ENCODE measurements at regions not wholly inside any gene's neighbourhood (a gene's known extent, or its start where the extent isn't known, plus 50 kb on each side); places are given as distances from the start of the nearest gene placed in this dataset.

DNA sequence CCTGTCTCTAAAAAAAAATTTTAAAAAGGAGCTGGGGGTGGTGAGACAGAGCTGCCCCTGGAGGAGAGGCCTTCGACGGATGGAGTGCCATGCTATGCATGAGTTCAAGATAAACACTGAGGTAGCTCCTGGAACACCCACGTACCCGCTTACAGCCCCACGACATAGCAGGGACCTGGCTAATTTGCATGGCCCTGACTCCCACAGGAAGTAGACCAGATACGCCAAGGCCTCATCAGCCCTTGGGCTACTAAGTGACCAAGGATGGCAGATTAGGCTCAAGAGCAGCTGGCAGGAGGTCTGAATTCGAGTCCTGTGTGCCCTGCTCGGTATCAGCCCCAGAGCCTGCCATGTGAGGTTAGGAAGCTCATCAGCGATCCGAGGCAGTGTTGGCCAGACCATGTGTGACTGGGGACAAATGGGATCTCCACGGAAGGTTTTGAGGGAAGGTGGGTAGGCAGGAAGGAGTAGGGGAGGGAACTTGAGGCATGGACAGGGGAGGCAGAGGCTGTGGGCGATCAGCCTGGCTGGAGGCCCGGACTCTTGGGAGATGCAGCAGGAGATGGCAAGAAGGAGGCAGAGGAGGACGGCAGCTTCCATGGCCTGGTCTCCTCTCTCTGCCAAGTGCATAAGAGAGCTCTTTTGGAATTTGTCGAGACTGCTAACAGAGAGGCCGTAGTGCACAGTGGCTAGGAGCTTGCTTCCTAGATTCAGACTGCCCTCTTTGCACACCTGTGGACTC, 218.3 kb downstream of the GLI2 start:
- no peak for DNase-seq (ENCODE audit: low spot score)

DNA sequence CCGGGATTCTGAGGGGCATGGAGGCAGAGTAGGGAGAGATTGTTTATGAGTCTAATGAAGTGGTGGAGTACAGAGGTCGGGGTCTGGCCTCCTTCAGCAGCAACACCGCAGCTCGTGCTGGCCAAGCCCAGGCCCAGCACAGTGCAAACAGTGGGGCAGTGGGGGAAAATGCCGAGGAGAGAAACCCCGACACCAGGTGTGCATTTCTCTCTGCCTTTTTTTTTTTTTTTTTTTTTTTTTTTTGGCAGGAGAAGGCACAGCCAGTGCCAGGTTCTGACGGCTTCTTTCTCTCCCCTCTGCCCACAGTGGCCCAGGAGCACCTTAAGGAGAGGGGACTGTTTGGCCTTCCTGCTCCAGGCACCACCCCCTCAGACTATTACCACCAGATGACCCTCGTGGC, 219.3 kb downstream of the GLI2 start:
- no peak for DNase-seq (ENCODE audit: low spot score)

DNA sequence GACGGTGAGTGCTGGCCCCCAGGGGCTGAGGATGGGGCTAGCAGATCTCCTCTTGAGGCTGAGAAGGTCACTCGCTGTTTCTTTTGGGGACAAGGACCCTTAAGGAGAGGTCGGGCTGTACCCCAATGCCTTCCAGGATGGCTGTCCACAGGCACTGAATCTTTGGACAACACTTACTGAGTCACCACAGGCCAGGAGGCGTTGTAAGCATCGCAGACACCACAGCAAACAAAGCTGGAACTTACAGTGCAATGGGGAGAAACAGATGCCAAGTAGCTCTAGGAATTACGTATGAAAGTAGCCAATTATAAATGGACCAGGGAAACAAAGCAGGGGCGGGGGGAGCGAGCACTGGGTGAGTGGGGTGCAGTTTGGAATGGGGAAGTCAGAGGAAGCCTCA, 219.8 kb downstream of the GLI2 start:
- DNase-seq (ENCODE audit: low spot score): no peak

DNA sequence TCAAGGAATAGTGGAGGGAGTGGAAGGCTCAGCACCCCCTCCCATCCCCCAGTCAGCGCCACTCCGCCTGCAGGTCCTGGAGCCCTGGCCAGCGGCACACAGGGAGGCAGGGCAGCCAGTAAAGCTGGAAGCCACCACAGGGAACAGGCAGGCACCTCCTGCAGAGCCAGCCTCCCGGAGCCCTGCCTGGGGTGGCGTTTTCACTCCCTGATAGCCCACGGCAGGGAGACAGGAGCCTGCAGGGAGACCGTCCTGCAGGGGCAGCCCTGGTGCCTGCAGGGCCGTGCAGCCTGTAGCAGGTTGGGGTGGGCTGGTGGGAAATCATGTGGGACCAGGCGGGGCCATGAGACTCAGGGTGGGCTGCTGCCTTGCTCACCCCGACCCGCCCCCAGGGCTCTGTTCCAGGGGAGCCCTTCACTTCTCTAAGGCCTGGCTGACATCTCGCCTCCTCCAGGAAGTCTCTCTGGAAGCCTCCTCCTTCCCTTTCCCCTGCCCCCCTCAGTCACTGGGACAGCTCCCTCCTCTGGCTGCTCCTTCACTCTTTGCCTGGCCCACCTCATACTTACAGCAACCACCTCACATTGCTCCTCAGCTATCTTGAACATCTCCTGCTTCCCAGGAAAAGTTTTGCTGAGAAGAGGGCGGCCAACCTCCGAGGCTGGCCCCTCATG, 221.0 kb downstream of the GLI2 start:
- no peak for DNase-seq (ENCODE audit: low spot score)

DNA sequence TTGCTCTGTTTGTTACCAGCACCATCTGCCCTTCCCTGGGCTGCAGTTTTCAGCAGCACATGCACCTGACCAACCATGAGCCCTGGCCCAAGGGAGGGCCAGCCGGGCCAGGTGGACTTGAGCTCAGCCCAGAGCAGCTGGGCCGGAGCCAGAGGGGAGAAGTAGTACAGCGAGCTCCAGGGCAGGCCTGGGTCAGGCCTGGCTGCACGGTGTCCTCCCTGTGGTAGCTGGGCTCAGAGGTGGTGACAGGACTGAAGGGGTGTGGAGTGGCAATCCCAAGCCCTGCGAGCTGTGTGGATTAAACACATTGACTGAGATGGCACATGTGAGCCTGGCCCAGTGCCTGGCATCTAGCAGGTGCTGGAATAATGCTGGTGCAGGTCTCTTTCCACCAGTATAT, 222.2 kb downstream of the GLI2 start:
- no peak for DNase-seq (ENCODE audit: low spot score)

DNA sequence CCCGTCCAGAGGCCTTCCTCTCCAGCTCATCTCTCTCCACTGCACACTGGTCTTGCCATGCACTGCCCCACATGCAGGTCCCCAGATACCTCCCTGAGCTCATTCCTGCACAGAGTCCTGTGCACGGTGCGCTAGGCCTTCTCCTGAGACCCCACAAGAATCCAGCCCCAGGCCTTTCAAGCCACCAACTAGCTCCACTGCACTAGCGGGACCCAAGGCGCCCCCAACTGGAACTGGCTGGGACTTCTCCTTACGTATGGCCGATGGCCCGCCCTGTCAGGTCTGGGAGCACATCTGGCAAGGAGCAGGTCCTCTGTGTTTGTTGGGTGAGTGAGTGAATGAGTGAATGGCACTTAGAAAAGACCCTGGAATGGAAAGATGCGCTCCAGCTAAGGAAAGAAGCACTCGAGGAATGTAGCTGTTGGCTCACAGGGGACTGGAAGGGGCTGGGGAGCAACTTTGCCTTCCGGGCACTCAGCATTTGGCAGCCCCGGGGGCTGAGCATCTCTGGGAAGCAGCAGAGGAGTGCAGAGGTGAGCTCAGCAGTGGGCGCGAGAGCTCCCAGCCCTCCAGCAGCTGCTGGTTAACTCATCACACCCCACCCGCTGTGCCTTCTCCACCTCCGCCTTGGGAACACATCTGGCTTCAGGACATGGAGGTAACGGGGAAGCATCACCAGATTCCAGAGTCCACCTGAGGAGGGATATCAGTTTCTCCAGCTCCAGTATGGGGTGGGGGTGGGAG, 223.1 kb downstream of the GLI2 start:
- no peak for DNase-seq (ENCODE audit: low spot score)

DNA sequence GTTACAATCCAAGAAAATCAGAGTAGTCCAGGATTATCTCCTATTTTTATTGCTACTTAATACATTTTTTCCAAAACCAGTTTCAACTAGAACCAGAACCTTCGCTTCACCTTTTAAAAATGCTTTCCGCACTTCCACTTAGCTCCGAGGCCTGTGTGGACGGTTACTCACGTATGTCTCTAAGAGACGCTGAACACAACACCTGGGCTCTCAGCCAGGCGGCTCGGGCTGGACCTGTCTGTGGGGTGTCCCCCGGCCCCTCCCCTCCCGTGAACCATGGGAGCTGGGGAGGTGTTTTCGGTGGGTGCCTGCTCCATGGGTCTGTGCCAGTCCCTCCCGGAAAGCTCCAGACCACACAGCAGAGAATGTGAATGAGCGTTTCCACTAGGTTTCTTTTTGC, 223.8 kb downstream of the GLI2 start:
- no peak for DNase-seq (ENCODE audit: low spot score)

DNA sequence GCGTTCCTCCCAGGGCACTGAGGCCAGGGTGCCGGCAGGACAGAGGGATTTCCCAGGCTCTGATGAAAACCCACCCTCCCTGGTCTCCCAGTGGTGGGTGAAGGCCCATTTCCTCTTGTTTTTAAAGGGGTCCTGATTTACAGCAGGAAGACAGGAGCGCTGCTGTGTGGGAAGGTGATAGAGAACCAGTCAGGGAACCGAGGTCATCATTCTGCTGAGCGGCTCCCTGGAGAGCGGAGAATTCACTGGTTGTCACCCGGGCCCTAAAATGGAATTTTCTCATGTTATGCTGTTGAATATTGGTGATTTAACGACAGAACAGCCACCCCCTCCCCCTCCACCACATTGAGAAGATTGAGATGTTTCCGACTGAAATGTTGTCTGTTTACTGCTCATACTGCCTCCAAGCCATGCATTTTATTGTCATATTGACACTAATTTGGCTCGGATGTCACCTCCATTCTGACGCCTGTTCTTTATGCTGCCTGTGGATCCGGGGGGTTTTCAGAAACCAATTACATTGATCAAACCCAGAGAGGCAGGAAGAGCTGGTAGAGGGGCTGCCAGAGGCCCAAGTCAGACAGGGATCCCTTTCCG, 225.2 kb downstream of the GLI2 start:
- no peak for DNase-seq (ENCODE audit: low spot score)

DNA sequence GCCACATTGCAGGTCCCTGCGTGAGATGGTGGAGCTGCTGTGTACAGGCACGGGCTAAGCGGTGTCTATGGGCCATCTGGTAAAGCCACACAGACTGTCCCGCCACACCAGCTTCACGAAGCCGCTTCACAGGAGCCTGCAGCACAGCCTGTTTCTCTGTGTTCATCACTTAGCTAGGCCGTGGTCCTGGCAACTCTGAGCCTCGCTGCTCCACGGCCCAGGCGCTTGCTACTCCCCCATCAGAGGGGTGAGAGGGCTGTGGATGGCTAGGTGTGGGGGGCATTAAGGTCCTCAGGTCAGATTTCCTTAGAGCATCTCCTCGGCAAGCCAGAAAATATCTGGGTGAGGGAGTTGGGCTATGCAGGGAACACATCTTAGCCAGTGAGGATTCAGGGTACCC, 225.7 kb downstream of the GLI2 start:
- no peak for DNase-seq (ENCODE audit: low spot score)

DNA sequence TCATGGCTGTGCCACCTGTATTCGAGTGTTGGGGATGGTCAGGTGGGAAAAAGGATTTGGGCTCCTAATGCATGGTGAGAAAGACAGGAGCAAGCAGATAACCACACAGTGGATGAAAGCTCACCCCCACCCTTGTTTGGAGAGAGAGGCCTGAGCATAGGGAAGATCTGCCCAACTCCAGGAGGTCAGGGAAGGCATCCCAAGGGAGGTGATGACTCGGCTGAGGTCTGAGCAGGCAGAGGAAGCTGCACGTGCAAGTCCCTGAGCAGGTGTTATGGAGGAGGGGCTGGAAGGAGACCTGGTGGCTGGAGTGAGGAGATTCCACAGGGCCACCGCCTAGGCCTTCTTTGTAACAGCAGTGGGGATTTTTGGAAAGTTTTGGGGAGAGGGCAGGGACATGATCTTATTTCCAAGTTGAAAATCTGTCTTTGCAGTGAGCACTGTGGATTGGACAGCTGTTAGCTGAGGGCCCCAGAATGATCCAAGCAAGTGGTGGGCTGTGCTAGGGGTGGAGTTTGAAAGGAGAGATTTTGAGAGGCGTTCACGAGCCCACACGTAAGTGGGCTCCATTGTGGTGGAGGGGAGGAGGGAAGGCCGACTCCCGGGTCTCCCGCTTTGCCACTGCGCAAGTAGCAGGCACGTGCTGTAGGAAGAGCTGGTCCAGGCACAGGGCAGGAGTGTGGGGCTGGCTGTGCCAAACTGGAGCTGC, 228.5 kb downstream of the GLI2 start:
- DNase-seq (ENCODE audit: low spot score): no peak

DNA sequence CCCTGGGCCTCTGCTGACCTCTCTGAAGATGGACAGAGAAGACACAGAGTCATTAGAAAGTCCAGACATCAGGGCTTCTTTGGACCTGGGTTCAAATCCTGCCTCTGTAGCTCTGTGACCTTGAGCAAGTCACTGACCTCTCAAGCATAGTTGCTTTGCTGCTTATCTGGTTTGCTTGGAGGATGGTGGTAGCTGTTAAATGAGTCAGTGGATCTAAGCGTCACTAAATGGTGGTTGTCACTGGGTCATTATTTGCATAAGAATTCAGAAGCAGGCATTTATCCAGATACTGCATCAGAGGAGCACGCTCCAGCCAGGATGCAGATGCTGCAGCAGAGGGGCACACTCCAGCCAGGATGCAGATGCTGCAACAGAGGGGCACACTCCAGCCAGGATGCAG, 229.2 kb downstream of the GLI2 start:
- no peak for DNase-seq (ENCODE audit: low spot score)

DNA sequence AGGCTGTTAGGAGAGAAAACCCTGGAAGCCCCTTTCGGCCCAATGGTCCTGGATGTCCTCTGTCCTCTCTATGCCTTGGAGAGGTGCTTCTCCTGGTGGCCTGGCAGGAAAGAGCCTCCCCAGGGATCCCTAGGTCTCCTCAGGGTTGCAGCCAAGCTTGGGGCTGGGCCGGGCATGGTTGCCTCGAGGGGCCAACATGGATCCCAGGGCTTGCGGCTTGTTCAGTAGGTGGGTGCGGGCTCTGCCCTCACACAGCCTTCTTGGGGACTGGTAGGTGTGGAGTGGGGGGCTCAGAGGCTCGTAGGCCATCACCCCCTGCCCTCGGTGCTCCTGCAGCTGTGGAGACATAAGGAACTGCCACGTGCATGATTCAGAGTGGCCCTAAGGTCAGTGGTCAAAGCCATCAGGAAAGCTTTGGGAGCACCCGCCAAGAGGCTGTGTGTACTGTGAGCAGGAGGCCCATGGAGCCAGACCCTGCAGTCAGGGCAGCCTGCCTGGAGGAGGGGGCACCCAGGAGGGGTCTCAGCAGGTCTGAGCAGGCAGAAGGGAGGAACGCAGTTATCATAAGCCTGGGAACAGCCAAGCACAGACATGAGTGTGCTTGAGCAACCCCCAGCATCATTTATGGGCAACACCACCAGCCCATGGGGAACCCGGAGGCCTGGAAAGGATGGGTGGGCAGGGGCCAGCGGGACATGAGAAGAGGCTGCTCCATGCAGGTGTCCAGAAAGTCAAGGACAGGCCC, 231.0 kb downstream of the GLI2 start:
- no peak for DNase-seq (ENCODE audit: low spot score)

DNA sequence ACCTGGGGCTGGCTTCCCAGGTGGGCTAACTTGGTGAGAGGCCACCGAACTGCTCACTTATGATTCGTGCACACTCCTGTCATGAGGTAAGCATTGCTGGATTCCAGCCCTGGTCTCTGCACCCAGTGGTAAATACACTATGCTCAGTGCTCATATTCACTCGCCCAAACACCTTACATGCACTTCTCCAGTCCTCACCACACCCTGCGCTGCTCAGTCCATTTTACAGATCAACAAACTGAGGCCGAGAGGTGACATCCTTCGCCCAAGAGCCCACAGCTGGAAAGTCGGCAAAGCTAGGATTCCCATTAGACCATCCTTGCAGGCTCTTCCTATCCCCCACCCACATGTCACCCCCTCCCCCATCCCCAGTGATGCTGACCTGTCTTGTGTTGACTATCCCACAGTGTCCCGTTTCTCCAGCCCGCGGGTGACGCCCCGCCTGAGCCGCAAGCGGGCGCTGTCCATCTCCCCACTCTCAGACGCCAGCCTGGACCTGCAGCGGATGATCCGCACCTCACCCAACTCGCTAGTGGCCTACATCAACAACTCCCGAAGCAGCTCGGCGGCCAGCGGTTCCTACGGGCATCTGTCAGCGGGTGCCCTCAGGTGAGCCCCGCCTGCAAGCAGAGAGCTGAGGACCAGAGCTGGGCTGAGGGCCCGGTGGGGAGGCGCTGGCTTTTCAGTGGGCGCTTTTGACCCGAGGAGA, 232.8 kb downstream of the GLI2 start:
- DNase-seq (ENCODE audit: low spot score): no peak

DNA sequence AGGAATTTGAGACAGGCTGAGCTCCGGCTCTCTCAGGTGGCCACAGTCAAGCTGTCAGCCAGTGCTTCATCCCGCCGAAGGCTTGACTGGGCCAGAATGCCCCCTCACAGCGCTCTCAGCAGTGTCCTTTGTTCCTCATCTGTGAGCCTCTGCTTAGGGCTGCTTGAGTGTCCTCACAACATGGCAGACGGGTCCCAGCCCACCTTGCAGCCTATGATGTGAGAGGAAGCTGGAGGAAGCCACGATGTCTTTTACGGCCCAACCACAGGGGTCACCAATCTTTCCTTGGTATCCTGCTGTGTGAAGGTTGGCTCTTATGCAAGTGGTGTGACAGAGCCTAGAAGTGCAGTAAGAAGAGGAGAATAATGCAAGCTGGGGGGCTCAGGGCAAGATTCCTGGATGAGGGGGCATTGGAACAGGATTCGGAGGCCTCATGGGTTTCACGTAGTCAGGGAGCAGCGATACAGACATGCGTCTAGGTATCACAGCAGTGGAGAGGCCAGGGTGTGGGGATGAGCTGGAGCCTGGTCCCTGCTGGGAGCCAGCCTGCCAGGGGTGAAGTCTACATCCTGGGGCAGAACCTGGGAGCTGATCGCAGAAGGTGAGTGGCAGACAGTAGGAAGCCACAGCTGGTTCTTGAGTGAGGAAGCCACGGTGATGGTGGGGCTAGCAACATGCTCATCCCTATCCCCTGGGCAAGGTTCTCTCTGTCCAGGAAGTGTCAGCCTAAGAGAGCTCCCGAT, 234.1 kb downstream of the GLI2 start:
- no peak for DNase-seq (ENCODE audit: low spot score)

DNA sequence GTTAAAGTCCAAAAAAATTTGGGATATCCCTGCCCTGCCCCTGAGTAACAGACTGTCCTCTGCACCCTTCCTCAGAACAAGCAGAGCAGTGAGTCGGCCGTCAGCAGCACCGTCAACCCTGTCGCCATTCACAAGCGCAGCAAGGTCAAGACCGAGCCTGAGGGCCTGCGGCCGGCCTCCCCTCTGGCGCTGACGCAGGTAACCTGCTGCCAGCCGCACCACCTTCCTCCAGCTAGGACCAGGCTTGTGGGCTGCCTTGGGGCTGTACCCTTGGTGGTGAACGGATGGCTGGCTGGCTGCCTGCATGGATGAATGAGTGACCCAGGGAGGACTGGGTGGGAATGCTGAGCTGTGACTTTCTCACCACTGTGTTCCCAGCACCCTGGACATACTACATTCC, 236.2 kb downstream of the GLI2 start:
- DNase-seq (ENCODE audit: low spot score): no peak

DNA sequence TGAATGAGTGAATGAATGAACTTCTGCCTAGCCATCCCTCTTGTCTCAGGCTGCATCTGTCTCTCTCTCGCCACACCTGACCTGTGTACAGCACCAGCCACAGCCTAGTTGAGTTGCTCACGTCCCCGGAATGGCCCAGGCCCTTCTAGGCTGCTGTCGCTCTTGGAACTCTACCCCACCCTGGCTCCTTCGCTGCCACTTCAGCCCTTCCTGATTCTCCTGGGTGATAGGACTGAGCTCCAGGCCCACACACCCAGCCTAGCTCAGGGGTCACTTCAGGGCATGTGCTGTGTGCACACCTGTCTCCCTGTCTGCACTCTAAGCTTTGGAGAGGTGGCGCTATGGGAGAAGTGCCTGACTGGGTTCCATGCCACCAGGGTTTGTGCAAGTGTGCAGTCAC, 236.6 kb downstream of the GLI2 start:
- no peak for DNase-seq (ENCODE audit: low spot score)

DNA sequence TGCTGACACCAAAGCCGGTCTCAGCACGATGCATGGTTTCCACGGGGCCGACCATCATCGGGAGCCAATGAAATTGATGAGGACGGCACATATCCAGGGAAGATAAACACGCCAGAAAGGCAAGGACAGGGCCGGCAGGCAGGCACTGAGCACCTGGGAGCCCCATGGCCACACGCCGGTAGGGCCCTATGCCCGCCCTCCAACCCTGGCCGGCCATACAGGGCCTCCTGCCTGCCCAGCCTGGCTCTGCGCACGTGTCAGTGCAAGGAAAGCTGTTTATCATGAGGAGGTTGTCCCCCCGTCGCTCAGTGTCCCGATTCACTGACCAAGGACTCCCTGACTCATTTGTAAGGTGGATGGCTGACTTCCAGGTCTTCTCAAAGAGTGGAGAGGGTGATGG, 237.5 kb downstream of the GLI2 start:
- DNase-seq (ENCODE audit: low spot score): no peak

DNA sequence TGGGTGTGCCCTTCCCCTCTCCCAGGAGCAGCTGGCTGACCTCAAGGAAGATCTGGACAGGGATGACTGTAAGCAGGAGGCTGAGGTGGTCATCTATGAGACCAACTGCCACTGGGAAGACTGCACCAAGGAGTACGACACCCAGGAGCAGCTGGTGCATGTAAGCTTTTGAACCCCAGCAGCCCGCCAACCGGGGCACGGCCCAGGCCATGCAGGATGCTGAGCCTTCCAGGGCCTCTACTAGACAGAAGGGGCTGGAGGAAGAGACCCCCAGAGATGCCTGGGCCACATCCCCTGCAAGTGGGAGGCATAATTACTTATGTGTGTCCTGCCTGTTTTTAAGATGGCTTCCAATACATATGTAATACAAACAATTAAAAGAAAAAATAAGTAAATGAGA, 239.3 kb downstream of the GLI2 start:
- no peak for DNase-seq (ENCODE audit: low spot score)

DNA sequence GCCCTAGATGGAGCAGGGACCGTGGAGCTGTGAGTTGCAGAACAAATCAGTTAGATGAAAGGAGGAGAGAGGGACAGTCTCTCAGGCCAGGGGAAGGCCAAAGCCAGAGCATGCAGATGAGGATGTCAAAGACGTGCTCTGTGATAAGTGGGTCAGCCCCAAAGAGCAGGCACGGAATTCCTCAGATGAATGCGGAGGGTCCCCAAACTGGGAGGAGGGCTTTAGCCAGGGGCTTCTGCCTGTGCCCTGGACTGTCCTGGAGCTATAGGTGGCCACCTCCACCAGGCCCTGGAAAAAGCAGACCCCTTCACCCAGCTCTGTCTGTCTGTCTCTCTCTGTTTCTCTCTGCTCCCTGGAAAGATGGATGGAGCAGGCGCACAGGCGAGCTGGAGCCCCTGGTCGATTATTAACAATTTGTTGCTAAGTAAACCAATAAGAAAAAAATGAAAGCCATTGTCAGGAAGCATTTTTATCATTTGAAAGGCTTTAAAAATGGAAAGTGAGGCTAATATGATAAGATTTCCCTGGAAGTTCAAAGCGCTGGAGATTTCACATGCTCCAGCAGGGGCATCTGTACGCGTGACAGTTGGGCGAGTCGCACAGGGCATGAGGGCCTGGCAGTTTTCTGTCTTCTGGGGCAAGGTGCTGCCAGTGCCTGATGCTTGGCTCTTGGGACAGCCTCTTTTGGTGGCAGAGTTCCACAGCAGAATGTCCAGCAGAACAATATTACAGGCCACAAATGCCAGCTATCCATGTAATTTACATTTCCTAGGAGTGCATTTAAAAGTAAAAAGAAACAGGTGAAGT, 241.0 kb downstream of the GLI2 start:
- no peak for DNase-seq (ENCODE audit: low spot score)

All from COLO829 (cell line).